ENCODE measurements at regions not wholly inside any gene's neighbourhood (a gene's known extent, or its start where the extent isn't known, plus 50 kb on each side); places are given as distances from the start of the nearest gene placed in this dataset.

GRCh38 chr6:23202207-23202606, 632.8 kb downstream of the HDGFL1 start:
- intact Hi-C loops (cut with micrococcal nuclease) = no loop called here

GRCh38 chr6:23212398-23212797, 643.0 kb downstream of the HDGFL1 start:
- intact Hi-C loops (cut with micrococcal nuclease) = no loop called here

DNA sequence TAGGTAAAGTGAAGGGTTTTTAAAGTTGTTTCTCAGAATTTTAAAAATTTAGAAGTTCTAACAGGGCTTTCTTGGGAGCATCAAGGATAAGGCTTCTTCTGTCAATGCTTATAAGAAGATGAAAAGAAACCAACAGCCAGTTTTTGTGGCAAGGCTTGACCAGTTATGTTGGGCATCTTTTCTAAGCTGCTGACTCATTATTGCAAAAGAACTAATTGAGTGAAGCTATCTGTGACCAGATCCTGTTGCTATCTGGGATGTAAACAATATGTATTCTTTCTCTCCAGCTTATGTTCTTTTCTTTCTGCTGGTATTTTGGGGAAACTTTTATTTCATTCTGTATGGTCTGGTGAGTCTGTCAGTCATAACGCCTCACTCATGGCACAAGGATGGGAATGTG, 643.8 kb downstream of the HDGFL1 start:
- intact Hi-C loops (cut with micrococcal nuclease) = no loop called here

DNA sequence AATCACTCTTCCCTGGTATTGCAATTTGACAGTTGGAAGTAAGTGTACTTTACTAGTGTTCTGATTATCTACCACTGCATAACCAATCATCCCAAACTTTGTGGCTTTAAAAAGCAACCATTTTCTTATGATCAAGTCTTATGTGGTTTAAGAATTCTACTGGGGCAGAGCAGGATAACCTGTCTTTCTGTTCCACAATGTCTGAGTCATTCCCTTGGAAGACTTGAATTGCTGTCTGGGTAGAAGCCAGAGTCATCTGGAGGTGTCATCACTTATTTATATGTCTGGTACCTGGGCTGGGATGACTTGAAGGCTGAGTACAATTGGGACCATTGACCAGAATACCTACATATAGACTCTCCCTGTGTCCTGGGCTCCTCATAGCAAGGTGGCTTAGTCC, 644.3 kb downstream of the HDGFL1 start:
- intact Hi-C loops (cut with micrococcal nuclease) = no loop called here

DNA sequence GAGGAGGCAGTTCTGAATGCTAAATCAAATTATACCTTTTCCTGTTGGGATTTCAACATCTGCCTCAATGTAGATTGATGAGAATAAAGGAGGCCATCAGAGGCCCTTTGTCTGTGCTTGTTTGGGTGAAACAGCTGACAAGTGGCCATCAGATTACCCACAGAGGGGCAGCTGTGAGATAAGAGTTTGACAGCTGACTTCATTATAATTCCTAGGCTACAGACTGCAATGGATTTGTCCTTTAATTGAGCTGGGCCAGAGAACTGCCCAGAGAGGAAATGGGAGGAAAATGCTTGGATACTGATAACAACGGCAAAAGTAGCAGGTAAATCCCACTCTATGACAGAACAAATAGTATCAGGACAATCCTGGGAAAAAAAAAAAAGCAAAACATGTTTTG, 649.4 kb downstream of the HDGFL1 start:
- intact Hi-C loops (cut with micrococcal nuclease) = no loop called here

DNA sequence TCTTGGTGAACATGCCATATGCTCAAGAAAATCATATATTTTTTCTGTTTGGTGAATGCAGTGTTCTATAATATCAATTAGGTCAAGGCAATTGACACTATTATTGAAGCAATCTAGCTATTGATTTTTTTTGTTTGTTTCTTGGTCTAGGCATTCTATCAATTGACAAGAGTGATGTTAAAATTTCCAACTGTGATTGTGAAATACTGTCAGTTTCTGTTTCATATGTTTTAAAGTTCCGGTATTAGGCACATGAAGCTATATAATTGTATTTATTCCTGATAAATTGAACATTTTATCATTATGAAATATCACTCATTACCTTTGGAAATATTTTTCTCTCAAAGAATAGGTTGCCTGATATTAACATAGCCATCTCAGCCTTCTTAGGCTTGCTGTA, 653.4 kb downstream of the HDGFL1 start:
- intact Hi-C loops (cut with micrococcal nuclease) = no loop called here

GRCh38 chr6:23224540-23224939, 655.2 kb downstream of the HDGFL1 start:
- intact Hi-C loops (cut with micrococcal nuclease) = no loop called here

- intact Hi-C loops (cut with micrococcal nuclease) = no loop called here
Observed at GRCh38 chr6:23228439-23229024, 659.2 kb downstream of the HDGFL1 start.

DNA sequence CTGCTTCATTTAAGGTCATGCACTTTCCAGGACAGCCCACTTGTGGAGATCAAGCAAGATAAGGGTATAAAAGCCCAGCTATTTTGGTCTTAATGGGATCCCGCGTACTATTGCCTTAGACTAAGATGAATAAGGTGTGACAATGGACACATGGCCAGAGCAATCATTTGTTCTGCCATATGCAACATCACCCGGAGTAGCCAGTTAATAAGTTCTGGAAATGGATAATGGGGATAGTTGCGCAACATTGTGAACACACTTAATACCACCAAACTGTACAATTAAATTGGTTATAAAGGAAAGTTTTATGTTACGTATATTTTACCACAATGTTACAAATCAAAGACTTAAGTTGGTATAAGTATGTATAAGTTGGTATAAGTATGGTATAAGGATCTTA, 674.5 kb downstream of the HDGFL1 start:
- intact Hi-C loops (cut with micrococcal nuclease) = no loop called here

- intact Hi-C loops (cut with micrococcal nuclease) = no loop called here
Observed at GRCh38 chr6:23244300-23244699, 674.9 kb downstream of the HDGFL1 start.

DNA sequence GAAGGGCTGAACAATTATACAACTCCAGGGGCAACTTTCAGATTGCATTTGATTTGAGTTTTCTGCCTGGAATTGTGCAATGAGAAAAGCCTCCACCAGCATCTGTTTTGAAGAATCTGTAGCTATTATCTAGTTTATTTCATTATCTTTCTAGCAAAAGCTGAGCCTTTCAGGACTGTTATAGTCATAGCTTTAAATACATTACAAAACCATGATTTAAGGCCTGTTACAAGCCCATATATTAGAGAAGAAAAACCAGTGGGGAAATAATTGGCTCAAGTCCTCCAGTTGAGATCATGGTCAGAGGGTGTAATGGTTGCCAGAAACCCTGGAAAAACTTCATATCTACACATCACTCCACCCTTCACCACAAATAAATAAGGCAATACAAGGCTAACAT, 676.2 kb downstream of the HDGFL1 start:
- intact Hi-C loops (cut with micrococcal nuclease) = no loop called here

- intact Hi-C loops (cut with micrococcal nuclease) = no loop called here
Observed at GRCh38 chr6:23246896-23247295, 677.5 kb downstream of the HDGFL1 start.

- intact Hi-C loops (cut with micrococcal nuclease) = no loop called here
Observed at GRCh38 chr6:23250556-23250955, 681.2 kb downstream of the HDGFL1 start.

DNA sequence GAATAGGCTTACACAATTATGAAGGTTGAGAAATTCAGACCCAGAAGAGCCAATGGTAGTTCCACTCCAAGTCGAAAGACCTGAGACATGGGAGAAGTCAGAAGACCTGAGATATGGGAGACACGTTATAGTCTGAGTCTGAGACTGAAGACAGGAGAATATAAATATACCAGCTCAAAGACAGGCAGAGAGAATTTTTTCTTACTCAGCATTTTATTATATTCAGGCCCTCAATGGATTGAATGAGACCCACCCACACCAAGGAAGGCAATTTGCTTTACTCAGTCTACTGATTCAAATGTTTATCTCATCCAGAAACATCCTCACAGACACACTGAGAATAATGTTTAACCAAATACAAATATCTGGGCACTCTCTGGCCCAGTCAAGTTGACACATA, 693.5 kb downstream of the HDGFL1 start:
- intact Hi-C loops (cut with micrococcal nuclease) = no loop called here

DNA sequence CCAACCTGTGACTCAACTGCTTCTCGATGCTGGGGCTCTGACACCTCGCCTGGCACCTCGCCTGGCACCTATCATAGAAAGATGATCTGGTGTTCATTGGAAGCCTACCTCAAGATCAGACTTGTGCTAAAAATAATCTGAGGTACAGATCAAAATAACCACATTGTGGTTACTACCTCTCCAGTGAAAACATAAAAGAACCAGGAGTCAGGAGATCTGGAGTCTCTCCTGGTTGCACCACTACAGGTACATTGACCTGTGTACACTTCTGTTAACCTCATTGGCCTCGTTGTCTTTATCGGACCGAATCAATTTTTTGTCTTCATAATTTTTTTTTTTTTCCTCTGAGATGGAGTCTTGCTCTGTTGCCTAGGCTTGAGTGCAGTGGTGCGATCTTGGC, 695.9 kb downstream of the HDGFL1 start:
- intact Hi-C loops (cut with micrococcal nuclease) = no loop called here

DNA sequence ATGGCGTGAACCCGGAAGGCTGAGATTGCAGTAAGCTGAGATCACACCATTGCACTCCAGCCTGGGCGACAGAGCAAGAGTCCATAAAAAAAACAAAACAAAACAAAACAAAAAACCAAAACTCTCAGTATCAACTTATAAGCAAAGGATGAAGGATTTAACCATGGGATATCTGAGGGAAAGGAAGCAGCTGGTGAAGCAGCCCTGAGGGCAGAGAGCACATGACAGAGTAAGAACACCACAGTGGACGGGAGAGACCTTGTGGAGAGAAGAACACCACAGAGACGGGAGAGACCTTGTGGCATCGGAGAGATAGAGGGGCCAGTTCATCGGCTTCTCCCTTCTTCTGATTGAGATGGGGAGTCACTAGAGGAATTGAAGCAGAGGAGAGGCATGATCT, 697.2 kb downstream of the HDGFL1 start:
- intact Hi-C loops (cut with micrococcal nuclease) = no loop called here

DNA sequence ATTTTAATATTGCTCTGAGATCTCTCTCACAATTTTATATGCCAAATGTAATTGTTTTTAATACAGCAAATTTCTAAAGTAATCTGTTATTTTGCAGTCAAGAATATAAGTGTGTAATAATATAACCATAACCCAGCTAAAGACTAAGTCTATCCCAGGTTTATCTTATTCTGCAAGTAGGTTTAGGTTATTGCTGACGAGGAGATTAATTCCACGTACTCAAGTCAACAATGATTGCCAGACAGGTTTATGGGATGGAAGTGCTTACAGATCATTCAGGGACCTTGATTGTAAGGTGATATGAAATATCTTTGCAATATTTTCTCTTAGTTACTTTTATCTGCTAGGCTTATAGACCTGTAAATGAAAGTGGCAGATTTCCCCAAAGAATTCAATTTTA, 698.3 kb downstream of the HDGFL1 start:
- intact Hi-C loops (cut with micrococcal nuclease) = no loop called here

DNA sequence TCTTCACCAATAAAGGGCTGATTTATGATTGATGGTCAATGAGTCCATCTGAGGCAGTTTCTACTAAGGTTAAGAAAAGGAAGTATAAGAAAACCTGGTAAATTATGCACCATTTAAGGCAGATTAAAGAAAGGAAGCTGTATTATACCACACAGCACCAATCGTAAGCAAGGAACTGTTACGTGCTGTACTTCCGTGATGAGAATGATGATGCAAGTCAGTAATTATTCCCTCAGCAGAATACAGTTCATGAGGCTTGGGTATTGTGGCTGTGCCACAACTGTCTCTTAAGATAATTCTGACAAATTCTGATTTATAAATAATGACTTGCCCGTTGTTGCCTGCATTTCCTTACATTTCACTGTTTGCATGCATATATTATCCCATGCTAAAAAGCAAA, 699.0 kb downstream of the HDGFL1 start:
- intact Hi-C loops (cut with micrococcal nuclease) = no loop called here

DNA sequence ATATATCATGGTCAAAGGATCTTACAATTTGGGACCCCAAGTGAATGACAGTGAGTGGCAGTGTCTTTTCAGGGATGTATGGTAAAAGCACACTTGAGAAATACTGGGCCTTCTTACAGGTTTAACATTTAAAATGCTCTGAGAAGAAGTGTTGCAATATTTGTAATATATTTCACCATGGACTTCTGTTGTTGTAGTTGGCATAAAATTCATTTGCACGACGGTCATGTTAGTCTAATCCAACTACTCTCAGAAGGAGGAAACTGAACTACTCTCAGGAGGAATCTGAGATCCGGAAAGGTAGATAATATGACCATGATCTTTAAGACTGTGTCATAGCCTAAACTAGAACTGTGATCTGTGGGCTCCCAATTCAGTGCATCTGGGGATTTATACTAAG, 700.1 kb downstream of the HDGFL1 start:
- intact Hi-C loops (cut with micrococcal nuclease) = no loop called here

DNA sequence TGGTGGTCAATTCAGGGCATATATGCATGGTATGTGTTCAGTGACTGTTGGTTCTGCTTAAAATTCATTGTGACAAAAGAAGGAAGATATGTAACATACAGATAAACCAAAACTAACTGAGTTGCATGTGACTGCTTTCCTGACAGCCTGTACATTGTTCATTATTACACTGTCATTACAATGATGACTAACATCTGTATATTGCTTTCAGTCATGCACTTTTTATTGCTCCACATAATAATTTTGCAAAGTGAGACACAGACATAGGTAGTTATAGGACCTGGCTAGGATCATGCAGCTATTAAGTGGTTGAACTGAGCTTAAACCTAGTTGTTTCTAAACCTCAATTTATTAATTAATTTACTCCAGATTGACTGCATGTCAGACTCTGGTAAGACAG, 703.2 kb downstream of the HDGFL1 start:
- intact Hi-C loops (cut with micrococcal nuclease) = no loop called here

GRCh38 chr6:23277521-23278179, 708.3 kb downstream of the HDGFL1 start:
- intact Hi-C loops (cut with micrococcal nuclease) = no loop called here

DNA sequence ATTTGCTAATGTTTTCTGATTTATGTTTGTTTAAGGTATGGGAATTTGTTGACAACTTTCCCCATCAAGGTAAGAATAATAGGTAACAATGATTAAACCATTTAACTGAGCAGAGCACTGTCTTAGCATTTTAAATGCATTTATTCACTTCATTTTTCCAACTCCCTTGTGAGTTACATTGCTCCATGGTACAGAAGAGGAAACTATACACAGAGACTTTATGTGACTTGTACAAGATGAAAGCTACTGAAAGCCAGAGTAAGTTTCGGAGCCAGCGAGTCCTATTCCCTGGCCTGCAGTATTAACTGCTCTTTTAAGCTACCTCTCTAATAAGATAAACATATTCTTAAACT, 708.8 kb downstream of the HDGFL1 start:
- intact Hi-C loops (cut with micrococcal nuclease) = no loop called here

DNA sequence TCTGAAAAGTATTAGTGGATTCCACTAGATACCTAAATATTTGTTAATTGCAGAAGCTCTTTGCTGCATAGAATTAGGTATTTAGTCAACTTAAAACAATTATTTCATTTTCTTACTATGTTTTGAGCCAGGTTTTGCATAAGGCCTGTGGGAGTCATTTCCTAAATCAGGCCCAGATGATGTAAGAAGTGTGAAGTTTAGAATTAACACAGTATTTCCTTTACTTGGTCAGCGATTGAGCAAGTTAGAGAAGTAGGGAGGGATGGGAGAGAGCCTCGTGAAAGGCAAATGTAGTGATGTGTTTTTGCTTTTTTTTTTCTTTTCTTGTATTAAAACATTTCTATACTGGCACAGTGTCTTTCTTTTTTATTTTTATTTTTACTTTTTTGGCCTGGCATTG, 711.1 kb downstream of the HDGFL1 start:
- intact Hi-C loops (cut with micrococcal nuclease) = no loop called here
